GM23248 (cell line): ENCODE measurements at regions not wholly inside any gene's neighbourhood (a gene's known extent, or its start where the extent isn't known, plus 50 kb on each side); places are given as distances from the start of the nearest gene placed in this dataset.

Experiments used
- DNase-seq: peaks from one replicate; pipeline ENCODE4 v3.0.0-alpha.2; 2015
- H2AFZ ChIP-seq: fragments of 200-600 bp; sonication (generic); 2 replicates; pipeline ENCODE4 v1.6.1; 2016; ENCODE audit warnings: antibody characterized with exemption
- H3F3A ChIP-seq: fragments of 200-600 bp; sonication (generic); 2 replicates; pipeline ENCODE4 v1.6.1; 2016; ENCODE audit warnings: mild to moderate bottlenecking, antibody characterized with exemption, mixed run types; ENCODE audit not compliant: insufficient read depth
- H3K27ac ChIP-seq: fragments of 200-600 bp; sonication (generic); 2 replicates; pipeline ENCODE4 v1.5.1; 2016; ENCODE audit warnings: mild to moderate bottlenecking
- H3K27me3 ChIP-seq: fragments of 200-600 bp; sonication (generic); replicated peaks from 2 replicates; pipeline ENCODE4 v1.6.1; 2016; ENCODE audit warnings: mild to moderate bottlenecking; ENCODE audit not compliant: insufficient read depth
- H3K36me3 ChIP-seq: fragments of 200-600 bp; sonication (generic); 2 replicates; pipeline ENCODE4 v1.6.1; 2016; ENCODE audit warnings: low read depth, mild to moderate bottlenecking
- H3K4me1 ChIP-seq: fragments of 200-600 bp; sonication (generic); 2 replicates; pipeline ENCODE4 v1.6.1; 2016; ENCODE audit warnings: mild to moderate bottlenecking; ENCODE audit not compliant: insufficient read depth
- H3K4me2 ChIP-seq: fragments of 200-600 bp; sonication (generic); one replicate; pipeline ENCODE4 v1.6.1; 2016; ENCODE audit warnings: mild to moderate bottlenecking; ENCODE audit not compliant: unreplicated experiment
- H3K4me3 ChIP-seq: fragments of 200-600 bp; sonication (generic); 2 replicates; pipeline ENCODE4 v1.5.1; 2016; ENCODE audit warnings: mild to moderate bottlenecking
- H3K79me2 ChIP-seq: fragments of 200-600 bp; sonication (generic); 2 replicates; pipeline ENCODE4 v1.6.1; 2016; ENCODE audit warnings: mild to moderate bottlenecking; ENCODE audit not compliant: insufficient read depth
- H3K9ac ChIP-seq: fragments of 200-600 bp; sonication (generic); 2 replicates; pipeline ENCODE4 v1.6.1; 2016; ENCODE audit warnings: mild to moderate bottlenecking
- H3K9me2 ChIP-seq: fragments of 200-600 bp; sonication (generic); 2 replicates; pipeline ENCODE4 v1.6.1; 2016; ENCODE audit warnings: mixed run types, mild to moderate bottlenecking, moderate library complexity; ENCODE audit not compliant: insufficient read depth
- H3K9me3 ChIP-seq: fragments of 200-600 bp; sonication (generic); one replicate; pipeline ENCODE4 v1.6.1; 2017; ENCODE audit warnings: low read depth
- H4K20me1 ChIP-seq: fragments of 200-600 bp; sonication (generic); 2 replicates; pipeline ENCODE4 v1.6.0; 2016; ENCODE audit not compliant: insufficient read depth
- EZH2 ChIP-seq: fragments of 200-600 bp; sonication (generic); IDR thresholded peaks from 2 replicates; pipeline ENCODE4 v1.6.1; 2018; ENCODE audit warnings: antibody characterized with exemption, mild to moderate bottlenecking; ENCODE audit not compliant: insufficient read depth, poor library complexity, severe bottlenecking
- EZH2phosphoT487 ChIP-seq: fragments of 200-600 bp; sonication (generic); IDR thresholded peaks from 2 replicates; pipeline ENCODE4 v1.6.1; 2018; ENCODE audit warnings: antibody characterized with exemption, moderate library complexity, mild to moderate bottlenecking, low read depth; ENCODE audit not compliant: insufficient read depth
- WGBS, 2 experiments: methylation state at CpG; one replicate each; pipeline ENCODE4 v1.1.6; 2015 to 2017; ENCODE audit warnings: low lambda C conversion rate in 2 of 2, low coverage in 1 of 2; ENCODE audit errors: missing lambda C conversion rate in 2 of 2; 5-methylcytosine and 5-hydroxymethylcytosine counted together
- in situ Hi-C: fragments of 300-500 bp; cut with MboI; formaldehyde crosslinking; loops from 2 replicates; pipeline ENCODE4 v1.15.0; 2020

DNA sequence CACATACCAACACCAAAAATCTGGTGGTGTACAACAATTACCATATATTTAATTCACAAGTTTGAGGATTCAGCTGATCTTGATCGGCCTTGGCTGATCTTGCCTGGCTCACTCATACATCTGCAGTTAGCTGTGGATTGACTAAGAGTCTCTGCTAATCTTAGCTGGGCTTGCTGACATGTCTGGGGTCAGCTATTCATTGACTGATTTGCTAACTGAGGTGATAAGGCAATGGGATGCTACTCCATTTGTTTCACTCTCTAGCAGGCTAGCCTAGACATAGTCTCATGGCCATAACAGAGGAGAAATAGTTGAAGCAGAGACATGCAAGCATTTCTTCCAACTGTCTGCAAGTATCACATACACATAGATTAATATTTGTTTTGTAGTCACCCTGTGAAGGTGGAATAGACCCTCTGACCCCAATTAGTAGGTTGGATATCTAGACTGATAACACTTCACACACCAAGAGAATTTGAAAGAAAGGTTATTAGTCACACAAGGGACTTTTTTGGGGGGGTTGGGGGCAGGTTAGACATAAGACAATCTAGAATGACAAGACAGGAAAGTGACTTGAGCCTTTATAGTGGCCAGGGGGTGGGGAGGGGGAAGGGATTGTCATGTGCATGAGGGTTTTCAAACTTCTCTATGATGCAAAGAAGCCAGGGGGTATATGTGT, 142.3 kb downstream of the BARHL2 start:
- H4K20me1 ChIP-seq = no peaks in the 10 kb centered on the region
- H3K27ac ChIP-seq = no peak overlapping the region
- in situ Hi-C loops = no loop called here
- no peaks in the 10 kb centered on the region for H3K27me3 ChIP-seq
- TF ChIP-seq EZH2phosphoT487 (no peak), EZH2 (no peak)
- no peak for DNase-seq
- H2AFZ ChIP-seq = no peak overlapping the region
- H3K9me3 ChIP-seq = no peaks in the 10 kb centered on the region
- no peak overlapping the region for H3K9ac ChIP-seq
- no peak overlapping the region for H3K4me2 ChIP-seq
- H3K79me2 ChIP-seq = no peaks in the 10 kb centered on the region
- H3K4me1 ChIP-seq = no peaks in the 10 kb centered on the region
- no peak overlapping the region for H3K4me3 ChIP-seq
- 25 to 35% methylated on average over 1 of the region's 1 CpG for WGBS, 2 experiments
- H3F3A ChIP-seq = no peaks in the 10 kb centered on the region
- no peaks in the 10 kb centered on the region for H3K36me3 ChIP-seq
- H3K9me2 ChIP-seq = no peaks in the 10 kb centered on the region

GRCh38 chr1:90573736-90574135, 143.4 kb downstream of the BARHL2 start:
- H4K20me1 ChIP-seq = no peaks in the 10 kb centered on the region
- 14 to 19% methylated on average over 3 of the region's 3 CpGs for WGBS, 2 experiments
- no peak overlapping the region for H3K4me2 ChIP-seq
- H3K36me3 ChIP-seq = no peaks in the 10 kb centered on the region
- no peaks in the 10 kb centered on the region for H3K27me3 ChIP-seq
- no peak overlapping the region for H2AFZ ChIP-seq
- no peak for DNase-seq
- in situ Hi-C loops = no loop called here
- H3F3A ChIP-seq = no peaks in the 10 kb centered on the region
- no peaks in the 10 kb centered on the region for H3K4me1 ChIP-seq
- no peaks in the 10 kb centered on the region for H3K9me2 ChIP-seq
- no peaks in the 10 kb centered on the region for H3K79me2 ChIP-seq
- no peaks in the 10 kb centered on the region for H3K9me3 ChIP-seq
- H3K27ac ChIP-seq = no peak overlapping the region
- TF ChIP-seq EZH2 = no peak
- no peak for TF ChIP-seq EZH2phosphoT487
- H3K4me3 ChIP-seq = no peak overlapping the region
- H3K9ac ChIP-seq = no peak overlapping the region

DNA sequence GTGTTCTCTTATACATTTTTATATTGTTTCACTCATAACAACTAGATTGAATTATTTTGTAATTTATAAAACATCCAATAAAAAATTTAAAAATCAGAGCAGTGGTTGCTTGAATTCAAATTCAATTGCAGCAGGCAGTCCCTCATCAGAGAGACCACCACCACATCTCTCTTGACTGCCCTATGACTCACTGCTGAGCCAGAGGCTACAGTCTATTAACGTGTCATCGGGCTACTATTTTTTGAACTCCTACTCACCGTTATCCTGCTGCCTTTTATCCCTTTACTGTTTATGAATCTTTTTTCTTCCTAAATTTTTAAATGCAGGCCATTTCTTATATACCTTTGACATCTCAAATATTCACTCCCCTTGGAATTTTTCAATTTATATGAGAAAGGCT, 144.7 kb downstream of the BARHL2 start:
- TF ChIP-seq EZH2phosphoT487 (no peak), EZH2 (no peak)

DNA sequence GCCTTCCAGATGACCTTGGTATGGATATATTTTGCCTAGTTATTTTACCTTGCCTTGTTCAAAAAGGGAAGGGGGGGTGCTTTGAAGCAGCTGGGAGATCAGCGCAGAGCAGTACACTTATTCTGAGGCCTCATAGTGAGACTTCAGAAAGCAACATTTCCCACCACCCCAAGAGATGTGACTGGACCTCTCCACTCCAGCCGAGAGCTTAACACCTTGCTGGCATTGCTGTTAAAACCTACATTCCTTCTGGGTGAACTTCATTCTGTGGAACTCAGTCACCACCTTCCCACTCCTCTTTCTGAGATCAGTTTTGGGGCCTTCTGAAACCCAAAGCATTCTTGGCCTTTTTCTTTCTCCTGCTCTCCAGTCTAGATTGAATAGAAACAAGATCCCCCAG, 148.7 kb downstream of the BARHL2 start:
- in situ Hi-C loops = no loop called here
- 17 to 33% methylated on average over 2 of the region's 2 CpGs for WGBS, 2 experiments

More for the DNA sequence above, 144.7 kb downstream of the BARHL2 start:
- H3K4me1 ChIP-seq = no peaks in the 10 kb centered on the region
- H2AFZ ChIP-seq = no peak overlapping the region
- no peaks in the 10 kb centered on the region for H3K79me2 ChIP-seq
- no peaks in the 10 kb centered on the region for H4K20me1 ChIP-seq
- H3K9me2 ChIP-seq = no peaks in the 10 kb centered on the region
- in situ Hi-C loops = no loop called here
- H3K27ac ChIP-seq = no peak overlapping the region
- DNase-seq = no peak
- H3K27me3 ChIP-seq = no peaks in the 10 kb centered on the region
- 55 to 56% methylated on average over 3 of the region's 3 CpGs for WGBS, 2 experiments
- no peaks in the 10 kb centered on the region for H3F3A ChIP-seq
- no peak overlapping the region for H3K9ac ChIP-seq
- H3K36me3 ChIP-seq = no peaks in the 10 kb centered on the region
- H3K4me2 ChIP-seq = no peak overlapping the region
- no peak overlapping the region for H3K4me3 ChIP-seq
- no peaks in the 10 kb centered on the region for H3K9me3 ChIP-seq

DNA sequence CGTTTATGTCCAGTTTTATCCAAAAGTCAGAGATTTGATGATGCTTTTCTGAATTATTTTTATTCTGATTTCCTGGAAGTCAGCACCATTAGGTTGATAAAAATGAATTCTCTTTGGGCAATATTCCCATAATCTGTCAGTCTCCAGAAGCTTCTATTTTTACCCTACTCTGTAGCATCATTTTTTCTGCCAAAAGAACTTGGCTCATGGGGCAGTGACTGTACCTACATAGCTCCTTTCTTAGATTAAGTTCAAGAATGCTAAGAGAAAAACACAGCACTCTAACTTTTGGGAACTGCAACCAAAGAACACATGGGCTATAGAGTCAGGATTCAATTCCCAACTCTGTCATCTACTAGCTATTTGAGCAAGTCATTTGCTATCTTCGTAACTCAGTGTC, 152.9 kb downstream of the BARHL2 start:
- H3K9ac ChIP-seq = no peak overlapping the region
- in situ Hi-C loops = no loop called here
- H3K27ac ChIP-seq = no peak overlapping the region
- H3K4me1 ChIP-seq = no peaks in the 10 kb centered on the region
- H3K79me2 ChIP-seq = no peaks in the 10 kb centered on the region
- H2AFZ ChIP-seq = no peak overlapping the region
- no peaks in the 10 kb centered on the region for H3K9me2 ChIP-seq
- no peaks in the 10 kb centered on the region for H3F3A ChIP-seq
- H3K4me3 ChIP-seq = no peak overlapping the region
- no peaks in the 10 kb centered on the region for H3K36me3 ChIP-seq
- no peaks in the 10 kb centered on the region for H3K9me3 ChIP-seq
- no peak overlapping the region for H3K4me2 ChIP-seq
- no peak for DNase-seq
- TF ChIP-seq EZH2 = no peak
- no peak for TF ChIP-seq EZH2phosphoT487
- WGBS, 2 experiments = 2 to 5% methylated on average over 2 of the region's 2 CpGs
- H3K27me3 ChIP-seq = no peaks in the 10 kb centered on the region
- no peaks in the 10 kb centered on the region for H4K20me1 ChIP-seq

More for the DNA sequence above, 148.7 kb downstream of the BARHL2 start:
- Histone ChIP-seq H3K9me3 (no peaks in the 10 kb centered on the region), H3K4me3 (no peak overlapping the region), H3K79me2 (no peaks in the 10 kb centered on the region), H3K27me3 (no peaks in the 10 kb centered on the region), H3K9me2 (no peaks in the 10 kb centered on the region), H3K4me2 (no peak overlapping the region), H3K9ac (no peak overlapping the region), H3K4me1 (no peaks in the 10 kb centered on the region), H3K36me3 (no peaks in the 10 kb centered on the region), H2AFZ (no peak overlapping the region), H3K27ac (no peak overlapping the region), H3F3A (no peaks in the 10 kb centered on the region), H4K20me1 (no peaks in the 10 kb centered on the region)
- no peak for DNase-seq
- TF ChIP-seq EZH2phosphoT487 (no peak), EZH2 (no peak)
